ENCODE measurements at regions not wholly inside any gene's neighbourhood (a gene's known extent, or its start where the extent isn't known, plus 50 kb on each side); places are given as distances from the start of the nearest gene placed in this dataset.

DNA sequence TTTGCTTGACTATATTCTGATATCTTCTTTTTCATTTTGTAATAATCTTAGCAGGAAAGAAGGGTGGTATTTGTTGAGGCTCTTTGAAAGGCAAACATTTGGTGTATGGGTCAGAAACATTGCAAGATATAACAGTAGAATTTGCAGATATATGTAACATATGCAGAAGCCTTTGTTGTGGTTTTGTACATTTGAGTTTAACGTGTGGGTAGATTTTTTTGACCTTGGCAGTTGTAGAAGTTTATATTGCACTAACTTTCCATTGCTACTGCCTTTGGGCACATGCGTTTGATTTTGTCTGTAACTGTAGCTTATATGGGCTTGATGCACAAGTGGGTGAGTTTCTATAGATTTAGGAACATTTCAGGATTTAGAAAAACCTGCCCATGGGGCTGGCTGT, 78.5 kb upstream of the SPRY2 start:
- no TSS peak for BruUV-seq (replicated peaks)
- Histone ChIP-seq H3K79me2 (ENCODE audit: control insufficient read depth, insufficient read depth, low read length) (no peaks in the 10 kb centered on the region), H3K4me2 (ENCODE audit: insufficient read depth, low read length) (no peak overlapping the region), H3K9me1 (replicated peaks; ENCODE audit: control insufficient read depth, extremely low read depth, insufficient read depth, low read length) (no peaks in the 10 kb centered on the region), H2AFZ (ENCODE audit: low read depth, low read length) (no peak overlapping the region), H3K36me3 (ENCODE audit: control insufficient read depth in 2 of 2, extremely low read depth in 1 of 2, insufficient read depth in 2 of 2, low read length in 2 of 2) (no peaks in the 10 kb centered on the region), H3K4me3 (replicated peaks in 1 of 3; ENCODE audit: insufficient read depth in 1 of 3, low read depth in 1 of 3, low read length in 3 of 3) (no peak overlapping the region), H4K20me1 (replicated peaks; ENCODE audit: control insufficient read depth, extremely low read depth, insufficient read depth, low read length) (no peaks in the 10 kb centered on the region), H3K4me1 (ENCODE audit: control insufficient read depth, extremely low read depth, insufficient read depth, low read length) (no peaks in the 10 kb centered on the region), H3K9me3 (replicated peaks; ENCODE audit: control insufficient read depth, insufficient read depth, low read length) (no peaks in the 10 kb centered on the region), H3K27ac (ENCODE audit: insufficient read depth, low read depth, low read length) (no peak overlapping the region), H3K9ac (replicated peaks; ENCODE audit: extremely low read depth, insufficient read depth, low read length) (no peak overlapping the region), H3K27me3 (ENCODE audit: control insufficient read depth in 2 of 2, insufficient read depth in 2 of 2, low read length in 2 of 2) (no peaks in the 10 kb centered on the region)
- DNase-seq (ENCODE audit: low read depth, low spot score) = no peak
- FAIRE-seq = no peak
- TF ChIP-seq EZH2 (IDR thresholded peaks at IDR 0.05; ENCODE audit: borderline replicate concordance, low read depth, low read length, severe bottlenecking) = no peak
- no peak for TF ChIP-seq FOS (IDR thresholded peaks at IDR 0.05; ENCODE audit: borderline replicate concordance, insufficient read depth, low read length)
- TF ChIP-seq, protein P1, sequence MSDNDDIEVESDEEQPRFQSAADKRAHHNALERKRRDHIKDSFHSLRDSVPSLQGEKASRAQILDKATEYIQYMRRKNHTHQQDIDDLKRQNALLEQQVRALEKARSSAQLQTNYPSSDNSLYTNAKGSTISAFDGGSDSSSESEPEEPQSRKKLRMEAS (IDR thresholded peaks at IDR 0.05; ENCODE audit: insufficient read depth, insufficient read length) = no peak
- TF ChIP-seq POLR2A (IDR thresholded peaks at IDR 0.05; ENCODE audit: low read depth, low read length) = no peak
- ChIA-PET POLR2A (no interaction called here), CTCF (interaction anchor here (2.8 kb wide), 1 partner anchor 8 kb away, joined by 8 read pairs; no protein-coding TSS in a partner anchor)
- dilution Hi-C loops (cut with MboI; ENCODE audit: extremely low pct_ligation_motif_present, low sequenced_read_pairs) (no loop called here), intact Hi-C loops (cut with micrococcal nuclease) (no loop called here)

DNA sequence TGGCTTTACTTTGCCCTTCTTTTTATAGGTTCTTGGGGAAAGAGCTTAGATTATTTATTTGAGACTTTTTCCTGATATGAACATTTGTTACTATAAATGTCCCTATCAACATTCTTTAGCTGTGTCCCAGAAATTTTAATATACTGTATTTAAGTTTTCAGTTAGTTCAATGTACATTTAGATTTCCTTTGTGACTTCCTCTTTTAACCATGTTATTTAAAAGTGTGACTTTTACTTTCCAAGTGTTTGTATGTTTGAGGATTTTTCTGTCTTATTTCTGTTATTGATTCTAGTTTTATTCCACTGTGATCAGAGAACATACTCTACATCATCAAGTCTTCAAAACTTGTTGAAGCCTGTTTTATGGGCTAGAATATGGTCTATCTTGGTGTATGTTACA, 72.7 kb upstream of the SPRY2 start:
- FAIRE-seq = no peak
- TF ChIP-seq EZH2 (IDR thresholded peaks at IDR 0.05; ENCODE audit: borderline replicate concordance, low read depth, low read length, severe bottlenecking) = no peak
- TF ChIP-seq GATA2 (IDR thresholded peaks at IDR 0.05; ENCODE audit: insufficient read depth, insufficient read length, low read depth, low read length) = no peak
- TF ChIP-seq, protein P2, sequence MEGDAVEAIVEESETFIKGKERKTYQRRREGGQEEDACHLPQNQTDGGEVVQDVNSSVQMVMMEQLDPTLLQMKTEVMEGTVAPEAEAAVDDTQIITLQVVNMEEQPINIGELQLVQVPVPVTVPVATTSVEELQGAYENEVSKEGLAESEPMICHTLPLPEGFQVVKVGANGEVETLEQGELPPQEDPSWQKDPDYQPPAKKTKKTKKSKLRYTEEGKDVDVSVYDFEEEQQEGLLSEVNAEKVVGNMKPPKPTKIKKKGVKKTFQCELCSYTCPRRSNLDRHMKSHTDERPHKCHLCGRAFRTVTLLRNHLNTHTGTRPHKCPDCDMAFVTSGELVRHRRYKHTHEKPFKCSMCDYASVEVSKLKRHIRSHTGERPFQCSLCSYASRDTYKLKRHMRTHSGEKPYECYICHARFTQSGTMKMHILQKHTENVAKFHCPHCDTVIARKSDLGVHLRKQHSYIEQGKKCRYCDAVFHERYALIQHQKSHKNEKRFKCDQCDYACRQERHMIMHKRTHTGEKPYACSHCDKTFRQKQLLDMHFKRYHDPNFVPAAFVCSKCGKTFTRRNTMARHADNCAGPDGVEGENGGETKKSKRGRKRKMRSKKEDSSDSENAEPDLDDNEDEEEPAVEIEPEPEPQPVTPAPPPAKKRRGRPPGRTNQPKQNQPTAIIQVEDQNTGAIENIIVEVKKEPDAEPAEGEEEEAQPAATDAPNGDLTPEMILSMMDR (IDR thresholded peaks at IDR 0.05; ENCODE audit: extremely low read depth in 1 of 2, insufficient read depth in 1 of 2, low read depth in 1 of 2, low read length in 2 of 2) = no peak
- TF ChIP-seq POLR2A (IDR thresholded peaks at IDR 0.05; ENCODE audit: low read depth, low read length) = no peak
- TF ChIP-seq POLR2AphosphoS5 (IDR thresholded peaks at IDR 0.05; ENCODE audit: insufficient read depth, low read depth, low read length) = no peak
- TF ChIP-seq FOS (IDR thresholded peaks at IDR 0.05; ENCODE audit: borderline replicate concordance, insufficient read depth, low read length) = no peak
- TF ChIP-seq MYC (IDR thresholded peaks at IDR 0.05; ENCODE audit: low read depth, low read length) = no peak
- TF ChIP-seq JUN (IDR thresholded peaks at IDR 0.05; ENCODE audit: borderline replicate concordance, insufficient read depth, insufficient read length, low read depth) = no peak
- TF ChIP-seq, protein P1 (IDR thresholded peaks at IDR 0.05; ENCODE audit: insufficient read depth, insufficient read length) = no peak
- Histone ChIP-seq H3K9me1 (replicated peaks; ENCODE audit: control insufficient read depth, extremely low read depth, insufficient read depth, low read length) (no peaks in the 10 kb centered on the region), H3K9me3 (replicated peaks; ENCODE audit: control insufficient read depth, insufficient read depth, low read length) (no peaks in the 10 kb centered on the region), H3K4me3 (replicated peaks in 1 of 3; ENCODE audit: insufficient read depth in 1 of 3, low read depth in 1 of 3, low read length in 3 of 3) (no peak overlapping the region), H3K27ac (ENCODE audit: insufficient read depth, low read depth, low read length) (no peak overlapping the region), H3K4me2 (ENCODE audit: insufficient read depth, low read length) (no peak overlapping the region), H3K27me3 (ENCODE audit: control insufficient read depth in 2 of 2, insufficient read depth in 2 of 2, low read length in 2 of 2) (no peaks in the 10 kb centered on the region), H4K20me1 (replicated peaks; ENCODE audit: control insufficient read depth, extremely low read depth, insufficient read depth, low read length) (no peaks in the 10 kb centered on the region), H3K9ac (replicated peaks; ENCODE audit: extremely low read depth, insufficient read depth, low read length) (no peak overlapping the region), H2AFZ (ENCODE audit: low read depth, low read length) (no peak overlapping the region), H3K36me3 (ENCODE audit: control insufficient read depth in 2 of 2, extremely low read depth in 1 of 2, insufficient read depth in 2 of 2, low read length in 2 of 2) (no peaks in the 10 kb centered on the region), H3K4me1 (ENCODE audit: control insufficient read depth, extremely low read depth, insufficient read depth, low read length) (no peaks in the 10 kb centered on the region), H3K79me2 (ENCODE audit: control insufficient read depth, insufficient read depth, low read length) (no peaks in the 10 kb centered on the region)
- BruUV-seq (replicated peaks) = no TSS peak
- POLR2A ChIA-PET = no interaction called here
- intact Hi-C loops (cut with micrococcal nuclease) = no loop called here
- DNase-seq (ENCODE audit: low read depth, low spot score) = no peak
- CTCF ChIA-PET = interaction anchor here (0.7 kb wide), 1 partner anchor 735 kb away, joined by 3 read pairs; no protein-coding TSS in a partner anchor
- dilution Hi-C loops (cut with MboI; ENCODE audit: extremely low pct_ligation_motif_present, low sequenced_read_pairs) = no loop called here

Measured in endothelial cell of umbilical vein (primary cell).